GM23248 (cell line): ENCODE measurements at regions not wholly inside any gene's neighbourhood (a gene's known extent, or its start where the extent isn't known, plus 50 kb on each side); places are given as distances from the start of the nearest gene placed in this dataset.

ENCODE experiments used
- DNase-seq: peaks from one replicate; pipeline ENCODE4 v3.0.0-alpha.2; 2015
- H2AFZ ChIP-seq: fragments of 200-600 bp; sonication (generic); 2 replicates; pipeline ENCODE4 v1.6.1; 2016; ENCODE audit warnings: antibody characterized with exemption
- H3F3A ChIP-seq: fragments of 200-600 bp; sonication (generic); 2 replicates; pipeline ENCODE4 v1.6.1; 2016; ENCODE audit warnings: mild to moderate bottlenecking, antibody characterized with exemption, mixed run types; ENCODE audit not compliant: insufficient read depth
- H3K27ac ChIP-seq: fragments of 200-600 bp; sonication (generic); 2 replicates; pipeline ENCODE4 v1.5.1; 2016; ENCODE audit warnings: mild to moderate bottlenecking
- H3K27me3 ChIP-seq: fragments of 200-600 bp; sonication (generic); replicated peaks from 2 replicates; pipeline ENCODE4 v1.6.1; 2016; ENCODE audit warnings: mild to moderate bottlenecking; ENCODE audit not compliant: insufficient read depth
- H3K36me3 ChIP-seq: fragments of 200-600 bp; sonication (generic); 2 replicates; pipeline ENCODE4 v1.6.1; 2016; ENCODE audit warnings: low read depth, mild to moderate bottlenecking
- H3K4me1 ChIP-seq: fragments of 200-600 bp; sonication (generic); 2 replicates; pipeline ENCODE4 v1.6.1; 2016; ENCODE audit warnings: mild to moderate bottlenecking; ENCODE audit not compliant: insufficient read depth
- H3K4me2 ChIP-seq: fragments of 200-600 bp; sonication (generic); one replicate; pipeline ENCODE4 v1.6.1; 2016; ENCODE audit warnings: mild to moderate bottlenecking; ENCODE audit not compliant: unreplicated experiment
- H3K4me3 ChIP-seq: fragments of 200-600 bp; sonication (generic); 2 replicates; pipeline ENCODE4 v1.5.1; 2016; ENCODE audit warnings: mild to moderate bottlenecking
- H3K79me2 ChIP-seq: fragments of 200-600 bp; sonication (generic); 2 replicates; pipeline ENCODE4 v1.6.1; 2016; ENCODE audit warnings: mild to moderate bottlenecking; ENCODE audit not compliant: insufficient read depth
- H3K9ac ChIP-seq: fragments of 200-600 bp; sonication (generic); 2 replicates; pipeline ENCODE4 v1.6.1; 2016; ENCODE audit warnings: mild to moderate bottlenecking
- H3K9me2 ChIP-seq: fragments of 200-600 bp; sonication (generic); 2 replicates; pipeline ENCODE4 v1.6.1; 2016; ENCODE audit warnings: mixed run types, mild to moderate bottlenecking, moderate library complexity; ENCODE audit not compliant: insufficient read depth
- H3K9me3 ChIP-seq: fragments of 200-600 bp; sonication (generic); one replicate; pipeline ENCODE4 v1.6.1; 2017; ENCODE audit warnings: low read depth
- H4K20me1 ChIP-seq: fragments of 200-600 bp; sonication (generic); 2 replicates; pipeline ENCODE4 v1.6.0; 2016; ENCODE audit not compliant: insufficient read depth
- EZH2 ChIP-seq: fragments of 200-600 bp; sonication (generic); IDR thresholded peaks from 2 replicates; pipeline ENCODE4 v1.6.1; 2018; ENCODE audit warnings: antibody characterized with exemption, mild to moderate bottlenecking; ENCODE audit not compliant: insufficient read depth, poor library complexity, severe bottlenecking
- EZH2phosphoT487 ChIP-seq: fragments of 200-600 bp; sonication (generic); IDR thresholded peaks from 2 replicates; pipeline ENCODE4 v1.6.1; 2018; ENCODE audit warnings: antibody characterized with exemption, moderate library complexity, mild to moderate bottlenecking, low read depth; ENCODE audit not compliant: insufficient read depth
- WGBS, 2 experiments: methylation state at CpG; one replicate each; pipeline ENCODE4 v1.1.6; 2015 to 2017; ENCODE audit warnings: low lambda C conversion rate in 2 of 2, low coverage in 1 of 2; ENCODE audit errors: missing lambda C conversion rate in 2 of 2; 5-methylcytosine and 5-hydroxymethylcytosine counted together
- in situ Hi-C: fragments of 300-500 bp; cut with MboI; formaldehyde crosslinking; loops from 2 replicates; pipeline ENCODE4 v1.15.0; 2020

DNA sequence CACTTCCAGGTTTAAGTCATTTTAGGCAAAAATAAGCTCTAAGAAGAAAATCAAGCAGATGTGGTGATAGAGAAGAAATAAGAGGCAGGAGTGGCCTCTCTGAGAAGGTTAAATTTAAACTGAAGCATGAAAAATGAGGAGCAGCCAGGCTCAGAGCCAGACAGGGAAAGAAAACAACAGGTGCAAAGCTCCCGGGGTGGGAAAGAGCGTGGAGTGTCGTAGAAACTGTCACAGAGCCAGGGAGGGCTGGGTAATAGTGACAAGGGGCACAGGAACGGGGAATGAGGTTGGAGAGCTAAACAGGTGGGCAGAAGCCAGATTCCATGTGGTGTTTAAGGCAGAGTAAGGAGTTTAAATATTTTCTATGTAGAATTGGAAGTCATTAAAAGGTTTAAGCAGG is 132.1 kb upstream of the BLID start:
- H4K20me1 ChIP-seq = no peaks in the 10 kb centered on the region
- no peak overlapping the region for H3K27ac ChIP-seq
- no peak overlapping the region for H3K4me3 ChIP-seq
- no peak for TF ChIP-seq EZH2
- no peak for TF ChIP-seq EZH2phosphoT487
- peaks cover 8% of the 10 kb centered on the region for H3K4me1 ChIP-seq
- no peaks in the 10 kb centered on the region for H3K9me2 ChIP-seq
- H3K9ac ChIP-seq = no peak overlapping the region
- no peaks in the 10 kb centered on the region for H3K79me2 ChIP-seq
- H2AFZ ChIP-seq = no peak overlapping the region
- H3K4me2 ChIP-seq = no peak overlapping the region
- WGBS, 2 experiments = 86 to 90% methylated on average over 4 of the region's 4 CpGs
- in situ Hi-C loops = no loop called here
- no peaks in the 10 kb centered on the region for H3K27me3 ChIP-seq
- no peaks in the 10 kb centered on the region for H3K9me3 ChIP-seq
- DNase-seq = no peak
- H3K36me3 ChIP-seq = no peaks in the 10 kb centered on the region
- 0 out of 2 replicates have a peak, but pooled peaks cover 4% of the 10 kb centered on the region for H3F3A ChIP-seq

GRCh38 chr11:122246874-122247273 is 130.9 kb upstream of the BLID start:
- WGBS, 2 experiments = 52 to 53% methylated on average over 2 of the region's 2 CpGs
- Histone ChIP-seq H3K9me2 (no peaks in the 10 kb centered on the region), H3K79me2 (no peaks in the 10 kb centered on the region), H3K27ac (no peak overlapping the region), H3K27me3 (no peaks in the 10 kb centered on the region), H2AFZ (no peak overlapping the region), H3K9me3 (no peaks in the 10 kb centered on the region), H3K4me1 (peaks cover 8% of the 10 kb centered on the region), H3K36me3 (no peaks in the 10 kb centered on the region), H3K9ac (no peak overlapping the region), H3F3A (0 out of 2 replicates have a peak, but pooled peaks cover 4% of the 10 kb centered on the region), H4K20me1 (no peaks in the 10 kb centered on the region), H3K4me2 (peak overlapping the region; percentile 5), H3K4me3 (no peak overlapping the region)
- TF ChIP-seq EZH2phosphoT487 (no peak), EZH2 (no peak)
- in situ Hi-C loops = no loop called here
- peak; percentile 44 for DNase-seq

DNA sequence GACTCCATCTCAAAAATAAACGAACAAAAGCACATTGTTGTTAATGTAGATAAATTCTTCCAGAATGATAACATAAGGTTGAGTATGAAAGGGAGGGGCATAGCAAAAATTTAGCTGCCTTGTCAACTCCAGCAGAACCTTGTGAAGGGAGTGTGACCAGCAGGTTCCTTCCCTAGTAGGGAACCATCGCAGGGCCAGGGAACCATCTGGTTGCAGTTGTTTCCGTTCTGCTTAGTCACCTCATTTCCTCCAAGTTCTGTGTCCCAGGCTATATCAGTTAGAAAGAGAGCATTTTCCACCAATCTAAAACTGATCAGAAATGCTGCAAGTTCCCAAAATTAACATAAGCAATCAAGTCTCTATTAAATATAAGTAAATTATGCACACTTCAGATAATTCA is 126.7 kb upstream of the BLID start:
- H3K9me3 ChIP-seq = no peaks in the 10 kb centered on the region
- TF ChIP-seq EZH2phosphoT487 (no peak), EZH2 (no peak)
- no peaks in the 10 kb centered on the region for H3K27me3 ChIP-seq
- H3K4me3 ChIP-seq = no peak overlapping the region
- in situ Hi-C loops = no loop called here
- no peak for DNase-seq
- no peaks in the 10 kb centered on the region for H3K9me2 ChIP-seq
- no peaks in the 10 kb centered on the region for H3K79me2 ChIP-seq
- no peak overlapping the region for H3K9ac ChIP-seq
- H2AFZ ChIP-seq = no peak overlapping the region
- WGBS, 2 experiments = 71 to 78% methylated on average over 3 of the region's 3 CpGs
- no peaks in the 10 kb centered on the region for H4K20me1 ChIP-seq
- H3K4me1 ChIP-seq = peaks cover 8% of the 10 kb centered on the region
- H3F3A ChIP-seq = 0 out of 2 replicates have a peak, but pooled peaks cover 4% of the 10 kb centered on the region
- no peaks in the 10 kb centered on the region for H3K36me3 ChIP-seq
- no peak overlapping the region for H3K27ac ChIP-seq
- no peak overlapping the region for H3K4me2 ChIP-seq

GRCh38 chr11:122241566-122241965 is 125.6 kb upstream of the BLID start:
- WGBS, 2 experiments = 96 to 98% methylated on average over 3 of the region's 3 CpGs
- H3F3A ChIP-seq = 0 out of 2 replicates have a peak, but pooled peaks cover 5% of the 10 kb centered on the region
- in situ Hi-C loops = no loop called here
- peaks cover 1% of the 10 kb centered on the region; the same call in 1 of the 2 replicates for H3K4me1 ChIP-seq
- no peaks in the 10 kb centered on the region for H3K27me3 ChIP-seq
- no peaks in the 10 kb centered on the region for H3K36me3 ChIP-seq
- no peak overlapping the region for H3K4me2 ChIP-seq
- TF ChIP-seq EZH2phosphoT487 (no peak), EZH2 (no peak)
- H3K9ac ChIP-seq = no peak overlapping the region
- DNase-seq = no peak
- no peaks in the 10 kb centered on the region for H3K9me3 ChIP-seq
- no peaks in the 10 kb centered on the region for H3K9me2 ChIP-seq
- H4K20me1 ChIP-seq = no peaks in the 10 kb centered on the region
- no peak overlapping the region for H2AFZ ChIP-seq
- no peak overlapping the region for H3K4me3 ChIP-seq
- no peaks in the 10 kb centered on the region for H3K79me2 ChIP-seq
- H3K27ac ChIP-seq = no peak overlapping the region

GRCh38 chr11:122240638-122241037 is 124.6 kb upstream of the BLID start:
- H3K79me2 ChIP-seq = no peaks in the 10 kb centered on the region
- no peaks in the 10 kb centered on the region for H4K20me1 ChIP-seq
- no peak overlapping the region for H3K4me2 ChIP-seq
- no peak overlapping the region for H3K4me3 ChIP-seq
- H3K9ac ChIP-seq = no peak overlapping the region
- no peaks in the 10 kb centered on the region for H3K36me3 ChIP-seq
- no peak overlapping the region for H2AFZ ChIP-seq
- in situ Hi-C loops = no loop called here
- H3K27me3 ChIP-seq = no peaks in the 10 kb centered on the region
- H3K4me1 ChIP-seq = peaks cover 10% of the 10 kb centered on the region
- no peak overlapping the region for H3K27ac ChIP-seq
- H3F3A ChIP-seq = peaks cover 9% of the 10 kb centered on the region; the same call in 1 of the 2 replicates
- no peaks in the 10 kb centered on the region for H3K9me3 ChIP-seq
- H3K9me2 ChIP-seq = no peaks in the 10 kb centered on the region
- DNase-seq = no peak
- 74 to 79% methylated on average over 3 of the region's 3 CpGs for WGBS, 2 experiments
- no peak for TF ChIP-seq EZH2phosphoT487
- TF ChIP-seq EZH2 = no peak
